ENCODE measurements at regions not wholly inside any gene's neighbourhood (a gene's known extent, or its start where the extent isn't known, plus 50 kb on each side); places are given as distances from the start of the nearest gene placed in this dataset.

- Histone ChIP-seq H2BK12ac (ENCODE audit: insufficient read length, low read depth, low read length) (no peak overlapping the region), H2AFZ (ENCODE audit: low read length) (no peak overlapping the region), H4K5ac (ENCODE audit: insufficient read length, low read depth, low read length) (no peak overlapping the region), H3K4me2 (ENCODE audit: insufficient read depth, insufficient read length, low read length) (no peak overlapping the region), H3K79me1 (ENCODE audit: insufficient read depth, low read depth, low read length, poor library complexity, severe bottlenecking) (no peaks in the 10 kb centered on the region), H3K23ac (ENCODE audit: insufficient read length, low read depth, low read length) (no peak overlapping the region), H4K91ac (ENCODE audit: insufficient read length, low read depth, low read length) (no peak overlapping the region), H3K4ac (ENCODE audit: low read depth, low read length) (no peak overlapping the region), H3T11ph (ENCODE audit: low read length) (no peak overlapping the region), H3K14ac (ENCODE audit: insufficient read depth, low read length) (no peak overlapping the region), H4K8ac (replicated peaks; ENCODE audit: insufficient read length, low read depth, low read length) (no peak overlapping the region), H2BK5ac (ENCODE audit: insufficient read length, low read length) (no peak overlapping the region), H2AK5ac (ENCODE audit: insufficient read length, low read length) (no peak overlapping the region), H4K20me1 (ENCODE audit: control insufficient read depth, insufficient read depth, insufficient read length) (no peaks in the 10 kb centered on the region), H3K18ac (ENCODE audit: insufficient read length, low read depth, low read length) (no peak overlapping the region), H3K27ac (ENCODE audit: insufficient read length, low read depth, low read length) (no peak overlapping the region), H3K56ac (ENCODE audit: insufficient read length, low read depth, low read length) (no peak overlapping the region), H3K9ac (ENCODE audit: extremely low read depth, insufficient read length, low read length) (no peak overlapping the region), H2BK15ac (ENCODE audit: low read depth, low read length) (no peak overlapping the region), H3K9me3 (ENCODE audit: control insufficient read depth, low read depth, low read length) (no peaks in the 10 kb centered on the region), H3K23me2 (ENCODE audit: insufficient read length, low read depth, low read length, poor library complexity, severe bottlenecking) (no peaks in the 10 kb centered on the region), H3K79me2 (ENCODE audit: insufficient read depth, low read length) (no peaks in the 10 kb centered on the region), H3K4me1 (ENCODE audit: insufficient read depth, low read length) (no peaks in the 10 kb centered on the region), H2BK120ac (ENCODE audit: low read depth, low read length, poor library complexity, severe bottlenecking) (no peak overlapping the region), H2BK20ac (ENCODE audit: low read depth, low read length, poor library complexity, severe bottlenecking) (no peak overlapping the region), H3K27me3 (ENCODE audit: insufficient read depth, low read length) (no peaks in the 10 kb centered on the region)
- DNase-seq: no peak
- Mint-ChIP-seq H3K4me3 (no peak overlapping the region), H3K27ac (no peak overlapping the region; a peak in 1 of 7 replicates), H3K36me3 (ENCODE audit: insufficient read depth in 1 of 3, low read depth in 3 of 3) (no peaks in the 10 kb centered on the region; a peak in 1 of 7 replicates), H3K9me3 (peaks cover 3% of the 10 kb centered on the region in 2 experiments; a peak in 3 of 5 replicates), H3K4me1 (no peaks in the 10 kb centered on the region), H3K27me3 (ENCODE audit: low read depth) (no peaks in the 10 kb centered on the region; the same call in 1 of the 2 replicates)
- no CpG with 5 or more reads among the region's 2 CpGs for WGBS (ENCODE audit: extremely low coverage, insufficient read length, low lambda C conversion rate)
- no peak for TF ChIP-seq CTCF (conservative IDR thresholded peaks at IDR 0.05)
Measured at GRCh38 chr2:149679286-149679685, 91.7 kb upstream of the MMADHC start.
